Prostate gland (tissue), 2 donors: ENCODE measurements at regions not wholly inside any gene's neighbourhood (a gene's known extent, or its start where the extent isn't known, plus 50 kb on each side); places are given as distances from the start of the nearest gene placed in this dataset.
"Not testable (repeated sequence)": the region's sequence is repeated elsewhere in the genome, so short reads cannot be mapped to it uniquely, and the experiment has no call there.

Experiments used
- DNase-seq: peaks from one replicate; pipeline ENCODE4 v3.0.0-alpha.2; 2019; ENCODE audit warnings: low spot score
- H3K27ac ChIP-seq, 2 donors: fragments of 200-600 bp; sonication (generic); 2 replicates each; pipeline ENCODE4 v1.5.1; 2017 to 2019
- H3K27me3 ChIP-seq: fragments of 200-600 bp; sonication (generic); replicated peaks from 2 replicates; pipeline ENCODE4 v1.5.1; 2019; ENCODE audit not compliant: insufficient read depth
- H3K36me3 ChIP-seq, 2 donors: fragments of 200-600 bp; sonication (generic); 1 replicate in 1 of 2; 2 replicates in 1 of 2; pipeline versions ENCODE4 v1.5.1 to v1.8.1; 2017 to 2019
- H3K4me1 ChIP-seq: fragments of 200-600 bp; sonication (generic); replicated peaks from 2 replicates; pipeline ENCODE4 v1.5.1; 2019
- H3K4me3 ChIP-seq, 2 donors: fragments of 200-600 bp; sonication (generic); 2 replicates each; pipeline ENCODE4 v1.5.1; 2017 to 2019
- H3K9me3 ChIP-seq: fragments of 200-600 bp; sonication (generic); 2 replicates; pipeline ENCODE4 v1.5.1; 2017
- POLR2A ChIP-seq: fragments of 450-650 bp; IDR thresholded peaks from one replicate; pipeline ENCODE4 v1.6.1; 2016; ENCODE audit warnings: antibody characterized with exemption, mild to moderate bottlenecking
- POLR2AphosphoS5 ChIP-seq: sonication (generic); formaldehyde crosslinking; IDR thresholded peaks from one replicate; pipeline ENCODE4 v1.6.1; 2017; ENCODE audit warnings: antibody characterized with exemption
- WGBS: methylation state at CpG from one replicate; pipeline ENCODE4 v1.1.5; 2018; 5-methylcytosine and 5-hydroxymethylcytosine counted together
- intact Hi-C: fragments of 100-400 bp; cut with DNase I; formaldehyde crosslinking; loops from one replicate; pipeline ENCODE4 v1.14.2; 2022
- TF ChIP-seq, protein P1 (sequence below), 4 experiments: fragments of 200-600 bp in 2 of 4; fragments of 450-650 bp in 2 of 4; sonication (generic) in 2 of 4; IDR thresholded peaks; 1 replicate in 3 of 4; 2 replicates in 1 of 4; pipeline ENCODE4 v1.5.1; 2016 to 2019; ENCODE audit warnings: antibody characterized with exemption in 4 of 4, mild to moderate bottlenecking in 2 of 4, moderate library complexity in 2 of 4

DNA sequence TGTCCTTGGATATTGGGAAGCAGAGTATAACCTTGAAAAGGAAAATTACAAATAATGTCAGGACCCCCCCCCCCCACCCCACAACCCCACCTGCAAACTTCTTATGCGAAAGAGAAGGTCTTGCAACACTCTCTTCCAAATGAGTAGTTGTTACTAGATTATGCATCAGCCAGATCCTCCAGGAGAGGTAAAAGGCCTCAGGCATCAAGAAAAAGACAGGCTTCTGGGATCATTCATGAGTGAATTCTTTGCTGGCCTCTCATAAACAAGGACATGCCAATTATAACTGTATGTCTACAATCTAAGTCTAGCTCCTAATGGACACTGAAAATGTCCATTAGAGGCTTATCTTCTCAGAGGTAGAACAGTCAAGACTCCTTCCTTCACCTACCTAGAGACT is 1443.3 kb downstream of the RAPGEF2 start:
- H3K9me3 ChIP-seq = no peaks in the 10 kb centered on the region
- H3K27ac ChIP-seq = no peak overlapping the region
- no peak for TF ChIP-seq POLR2AphosphoS5
- TF ChIP-seq, protein P1, sequence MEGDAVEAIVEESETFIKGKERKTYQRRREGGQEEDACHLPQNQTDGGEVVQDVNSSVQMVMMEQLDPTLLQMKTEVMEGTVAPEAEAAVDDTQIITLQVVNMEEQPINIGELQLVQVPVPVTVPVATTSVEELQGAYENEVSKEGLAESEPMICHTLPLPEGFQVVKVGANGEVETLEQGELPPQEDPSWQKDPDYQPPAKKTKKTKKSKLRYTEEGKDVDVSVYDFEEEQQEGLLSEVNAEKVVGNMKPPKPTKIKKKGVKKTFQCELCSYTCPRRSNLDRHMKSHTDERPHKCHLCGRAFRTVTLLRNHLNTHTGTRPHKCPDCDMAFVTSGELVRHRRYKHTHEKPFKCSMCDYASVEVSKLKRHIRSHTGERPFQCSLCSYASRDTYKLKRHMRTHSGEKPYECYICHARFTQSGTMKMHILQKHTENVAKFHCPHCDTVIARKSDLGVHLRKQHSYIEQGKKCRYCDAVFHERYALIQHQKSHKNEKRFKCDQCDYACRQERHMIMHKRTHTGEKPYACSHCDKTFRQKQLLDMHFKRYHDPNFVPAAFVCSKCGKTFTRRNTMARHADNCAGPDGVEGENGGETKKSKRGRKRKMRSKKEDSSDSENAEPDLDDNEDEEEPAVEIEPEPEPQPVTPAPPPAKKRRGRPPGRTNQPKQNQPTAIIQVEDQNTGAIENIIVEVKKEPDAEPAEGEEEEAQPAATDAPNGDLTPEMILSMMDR (IDR thresholded peaks at IDR 0.05) = no peak
- no peak for TF ChIP-seq POLR2A
- no peaks in the 10 kb centered on the region for H3K27me3 ChIP-seq
- H3K36me3 ChIP-seq = no peaks in the 10 kb centered on the region
- no peaks in the 10 kb centered on the region for H3K4me1 ChIP-seq
- WGBS = 88% methylated on average over 1 of the region's 1 CpG
- intact Hi-C loops = no loop called here
- H3K4me3 ChIP-seq = no peak overlapping the region
- no peak for DNase-seq

- intact Hi-C loops, DNase-seq, H3K9me3 ChIP-seq, H3K4me3 ChIP-seq, H3K36me3 ChIP-seq, H3K4me1 ChIP-seq, H3K27me3 ChIP-seq, H3K27ac ChIP-seq: not testable (repeated sequence)
- 93% methylated on average over 26 of the region's 32 CpGs for WGBS
These were observed 1447.2 kb downstream of the RAPGEF2 start for GRCh38 chr4:160549951-160550519.

DNA sequence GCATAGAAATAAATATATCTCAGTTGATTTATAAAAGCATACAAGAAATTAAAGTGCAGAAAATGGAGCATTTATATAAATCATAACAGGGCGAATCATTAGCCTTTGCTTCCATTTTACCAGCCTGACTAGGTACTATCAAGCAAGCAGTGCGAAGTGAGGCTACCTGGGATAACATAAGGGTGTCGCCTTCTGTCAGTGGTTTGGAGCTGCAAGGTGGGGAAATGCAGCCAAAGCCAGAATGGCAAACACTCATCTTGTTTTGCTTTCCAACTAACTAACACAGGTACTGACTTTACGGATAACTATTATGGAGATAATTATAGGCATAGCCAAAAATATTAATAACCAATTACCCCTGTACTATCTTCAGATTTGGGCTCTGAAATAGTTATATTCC is 1459.8 kb downstream of the RAPGEF2 start:
- 91% methylated on average over 4 of the region's 4 CpGs for WGBS
- DNase-seq = no peak
- H3K9me3 ChIP-seq = no peaks in the 10 kb centered on the region
- no peak overlapping the region for H3K27ac ChIP-seq
- no peaks in the 10 kb centered on the region for H3K36me3 ChIP-seq
- H3K4me3 ChIP-seq = no peak overlapping the region
- no peaks in the 10 kb centered on the region for H3K4me1 ChIP-seq
- no peaks in the 10 kb centered on the region for H3K27me3 ChIP-seq
- TF ChIP-seq POLR2AphosphoS5 = no peak
- TF ChIP-seq POLR2A = no peak
- TF ChIP-seq, protein P1 (IDR thresholded peaks at IDR 0.05) = no peak
- intact Hi-C loops = no loop called here

- Histone ChIP-seq H3K27ac (no peak overlapping the region), H3K4me3 (no peak overlapping the region), H3K9me3 (no peaks in the 10 kb centered on the region), H3K4me1 (no peaks in the 10 kb centered on the region), H3K36me3 (no peaks in the 10 kb centered on the region), H3K27me3 (no peaks in the 10 kb centered on the region)
- whole genome bisulfite sequencing = 63% methylated on average over 3 of the region's 3 CpGs
- no peak for DNase-seq
- TF ChIP-seq POLR2A = no peak
- TF ChIP-seq, protein P1 (IDR thresholded peaks at IDR 0.05) = no peak
- no peak for TF ChIP-seq POLR2AphosphoS5
- intact Hi-C loops = no loop called here
These were observed 1460.8 kb downstream of the RAPGEF2 start for GRCh38 chr4:160563552-160564282.

DNA sequence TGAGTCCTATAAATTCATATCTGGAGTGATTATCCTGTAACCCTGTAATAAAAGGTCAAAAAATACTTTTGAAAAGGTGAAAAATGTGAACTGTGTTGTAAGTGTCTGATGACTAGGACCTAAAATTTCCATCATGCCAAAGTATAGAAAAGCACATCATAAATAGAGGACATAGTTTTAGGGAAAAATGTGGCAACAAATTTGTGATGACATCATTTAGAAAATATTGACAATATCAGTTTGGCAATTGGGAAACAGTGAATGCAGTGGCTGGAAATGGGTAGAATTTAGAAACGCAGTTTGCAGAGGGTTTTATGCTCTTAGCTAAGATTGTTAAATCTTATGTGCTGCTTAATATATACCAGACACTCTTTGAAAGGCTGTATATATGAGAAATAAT is 1464.8 kb downstream of the RAPGEF2 start:
- Histone ChIP-seq H3K4me1 (no peaks in the 10 kb centered on the region), H3K27me3 (no peaks in the 10 kb centered on the region), H3K9me3 (no peaks in the 10 kb centered on the region), H3K36me3 (no peaks in the 10 kb centered on the region), H3K27ac (no peak overlapping the region), H3K4me3 (no peak overlapping the region)
- no peak for DNase-seq
- TF ChIP-seq, protein P1 (IDR thresholded peaks at IDR 0.05) = no peak
- TF ChIP-seq POLR2AphosphoS5 (no peak), POLR2A (no peak)
- intact Hi-C loops = no loop called here
- 93% methylated on average over 1 of the region's 1 CpG for WGBS
